HFF-Myc (cell line): ENCODE measurements at regions not wholly inside any gene's neighbourhood (a gene's known extent, or its start where the extent isn't known, plus 50 kb on each side); places are given as distances from the start of the nearest gene placed in this dataset.

Experiments used
- DNase-seq: peaks from one replicate; pipeline ENCODE4 v3.0.0-alpha.2; 2011; ENCODE audit warnings: low read depth; ENCODE audit errors: extremely low read depth
- H3K4me3 ChIP-seq: replicated peaks from 2 replicates; pipeline ENCODE4 v1.5.1; 2011; ENCODE audit warnings: low read depth, mild to moderate bottlenecking, control low read depth, low read length
- TF ChIP-seq, protein P1 (sequence below): IDR thresholded peaks from 2 replicates; pipeline ENCODE4 v1.5.1; 2012; ENCODE audit warnings: mild to moderate bottlenecking, low read depth, low read length, control low read depth; ENCODE audit errors: missing control alignments

- no peak overlapping the region for H3K4me3 ChIP-seq
- DNase-seq = no peak
- TF ChIP-seq, protein P1, sequence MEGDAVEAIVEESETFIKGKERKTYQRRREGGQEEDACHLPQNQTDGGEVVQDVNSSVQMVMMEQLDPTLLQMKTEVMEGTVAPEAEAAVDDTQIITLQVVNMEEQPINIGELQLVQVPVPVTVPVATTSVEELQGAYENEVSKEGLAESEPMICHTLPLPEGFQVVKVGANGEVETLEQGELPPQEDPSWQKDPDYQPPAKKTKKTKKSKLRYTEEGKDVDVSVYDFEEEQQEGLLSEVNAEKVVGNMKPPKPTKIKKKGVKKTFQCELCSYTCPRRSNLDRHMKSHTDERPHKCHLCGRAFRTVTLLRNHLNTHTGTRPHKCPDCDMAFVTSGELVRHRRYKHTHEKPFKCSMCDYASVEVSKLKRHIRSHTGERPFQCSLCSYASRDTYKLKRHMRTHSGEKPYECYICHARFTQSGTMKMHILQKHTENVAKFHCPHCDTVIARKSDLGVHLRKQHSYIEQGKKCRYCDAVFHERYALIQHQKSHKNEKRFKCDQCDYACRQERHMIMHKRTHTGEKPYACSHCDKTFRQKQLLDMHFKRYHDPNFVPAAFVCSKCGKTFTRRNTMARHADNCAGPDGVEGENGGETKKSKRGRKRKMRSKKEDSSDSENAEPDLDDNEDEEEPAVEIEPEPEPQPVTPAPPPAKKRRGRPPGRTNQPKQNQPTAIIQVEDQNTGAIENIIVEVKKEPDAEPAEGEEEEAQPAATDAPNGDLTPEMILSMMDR = no peak
Observed at GRCh38 chr13:90105849-90106496, 1241.5 kb upstream of the MIR17HG start.

DNA sequence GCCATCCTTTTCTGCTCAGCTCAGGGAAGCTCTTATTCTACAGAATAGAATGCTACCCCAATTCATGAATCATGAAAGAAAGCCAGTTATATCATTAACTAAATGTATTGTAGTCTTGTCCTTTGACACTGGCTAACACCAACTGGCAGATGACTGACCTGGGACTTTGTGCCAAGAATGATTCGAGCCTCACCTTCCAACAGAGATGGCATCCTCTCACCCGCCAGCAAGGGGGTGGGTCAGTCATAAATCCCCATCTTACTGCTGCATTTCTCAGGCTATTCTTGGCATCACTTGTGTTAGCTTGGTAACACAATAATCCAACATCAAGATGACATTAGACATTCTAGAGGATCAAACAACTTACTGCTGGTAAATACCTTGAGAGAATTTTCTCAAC is 1239.8 kb upstream of the MIR17HG start:
- TF ChIP-seq, protein P1 = no peak
- no peak for DNase-seq
- H3K4me3 ChIP-seq = no peak overlapping the region

- DNase-seq = no peak
- TF ChIP-seq, protein P1 = no peak
- no peak overlapping the region for H3K4me3 ChIP-seq
Observed at GRCh38 chr13:90108547-90108946, 1238.9 kb upstream of the MIR17HG start.

GRCh38 chr13:90116121-90116520 is 1231.4 kb upstream of the MIR17HG start:
- H3K4me3 ChIP-seq = no peak overlapping the region
- TF ChIP-seq, protein P1 = no peak
- DNase-seq = no peak

- TF ChIP-seq, protein P1 = no peak
- H3K4me3 ChIP-seq = no peak overlapping the region
- DNase-seq = no peak
Observed at GRCh38 chr13:90118467-90119071, 1228.9 kb upstream of the MIR17HG start.

GRCh38 chr13:90120026-90120425 is 1227.5 kb upstream of the MIR17HG start:
- no peak overlapping the region for H3K4me3 ChIP-seq
- TF ChIP-seq, protein P1 = no peak
- no peak for DNase-seq
